ENCODE measurements at regions not wholly inside any gene's neighbourhood (a gene's known extent, or its start where the extent isn't known, plus 50 kb on each side); places are given as distances from the start of the nearest gene placed in this dataset.

DNA sequence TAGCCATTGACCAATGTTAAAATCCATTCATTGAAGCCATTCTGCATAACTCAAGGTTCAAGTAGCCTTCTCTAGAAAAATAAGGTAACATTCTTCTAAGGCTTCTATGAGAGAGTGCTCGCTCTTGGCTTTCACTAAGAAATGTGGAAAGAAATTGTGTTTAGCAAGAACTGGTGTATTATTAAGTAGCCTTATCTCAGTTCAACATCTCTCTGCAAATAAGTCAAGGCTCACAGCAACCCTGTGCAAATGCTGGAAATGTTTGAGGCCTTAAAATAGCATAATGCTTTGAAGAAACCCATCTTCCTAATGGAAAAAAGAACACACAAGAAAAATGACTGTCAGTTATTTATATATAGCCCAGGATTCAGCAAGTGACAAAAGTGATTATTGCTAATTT is 254.1 kb upstream of the PROX1 start:
- no peak overlapping the region for H3K4me3 ChIP-seq (ENCODE audit: control insufficient read depth in 2 of 3, extremely low read depth in 1 of 3, insufficient read depth in 2 of 3, low read depth in 1 of 3, low read length in 3 of 3)
- no peak overlapping the region for H2AFZ ChIP-seq (ENCODE audit: control insufficient read depth, low read length)
- FAIRE-seq (no peak), DNase-seq (ENCODE audit: low read depth, low spot score) (no peak)
- H3K36me3 ChIP-seq (ENCODE audit: control insufficient read depth in 2 of 2, extremely low read depth in 1 of 2, insufficient read depth in 2 of 2, low read length in 2 of 2), result no peaks in the 10 kb centered on the region
- dilution Hi-C loops (cut with MboI; ENCODE audit: extremely low pct_ligation_motif_present, low sequenced_read_pairs), result no loop called here
- H3K4me2 ChIP-seq (ENCODE audit: control insufficient read depth, extremely low read depth, insufficient read depth, low read depth, low read length), result no peak overlapping the region
- no peak overlapping the region for H3K27ac ChIP-seq (ENCODE audit: control insufficient read depth, insufficient read depth, low read length)
- H3K9ac ChIP-seq (ENCODE audit: control insufficient read depth, extremely low read depth, insufficient read depth, low read length), result no peak overlapping the region
- H3K9me3 ChIP-seq (ENCODE audit: control insufficient read depth, low read depth, low read length), result no peaks in the 10 kb centered on the region
- no peaks in the 10 kb centered on the region for H4K20me1 ChIP-seq (ENCODE audit: control insufficient read depth, extremely low read depth, insufficient read depth, low read length)
- H3K9me1 ChIP-seq (ENCODE audit: control insufficient read depth, extremely low read depth, insufficient read depth, low read length), result no peaks in the 10 kb centered on the region
- H3K79me2 ChIP-seq (ENCODE audit: control insufficient read depth, insufficient read depth, low read length), result no peaks in the 10 kb centered on the region
- no peak for TF ChIP-seq EZH2 (IDR thresholded peaks at IDR 0.05; ENCODE audit: low read length)
- TF ChIP-seq, protein P1, sequence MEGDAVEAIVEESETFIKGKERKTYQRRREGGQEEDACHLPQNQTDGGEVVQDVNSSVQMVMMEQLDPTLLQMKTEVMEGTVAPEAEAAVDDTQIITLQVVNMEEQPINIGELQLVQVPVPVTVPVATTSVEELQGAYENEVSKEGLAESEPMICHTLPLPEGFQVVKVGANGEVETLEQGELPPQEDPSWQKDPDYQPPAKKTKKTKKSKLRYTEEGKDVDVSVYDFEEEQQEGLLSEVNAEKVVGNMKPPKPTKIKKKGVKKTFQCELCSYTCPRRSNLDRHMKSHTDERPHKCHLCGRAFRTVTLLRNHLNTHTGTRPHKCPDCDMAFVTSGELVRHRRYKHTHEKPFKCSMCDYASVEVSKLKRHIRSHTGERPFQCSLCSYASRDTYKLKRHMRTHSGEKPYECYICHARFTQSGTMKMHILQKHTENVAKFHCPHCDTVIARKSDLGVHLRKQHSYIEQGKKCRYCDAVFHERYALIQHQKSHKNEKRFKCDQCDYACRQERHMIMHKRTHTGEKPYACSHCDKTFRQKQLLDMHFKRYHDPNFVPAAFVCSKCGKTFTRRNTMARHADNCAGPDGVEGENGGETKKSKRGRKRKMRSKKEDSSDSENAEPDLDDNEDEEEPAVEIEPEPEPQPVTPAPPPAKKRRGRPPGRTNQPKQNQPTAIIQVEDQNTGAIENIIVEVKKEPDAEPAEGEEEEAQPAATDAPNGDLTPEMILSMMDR (optimal IDR thresholded peaks at IDR 0.05 in 1 of 3, IDR thresholded peaks at IDR 0.05 in 1 of 3, conservative IDR thresholded peaks at IDR 0.05 in 1 of 3; ENCODE audit: extremely low read depth in 1 of 3, insufficient read depth in 2 of 3, low read length in 3 of 3), result no peak
- H3K4me1 ChIP-seq (ENCODE audit: control insufficient read depth, extremely low read depth, insufficient read depth, low read length), result no peaks in the 10 kb centered on the region
- H3K27me3 ChIP-seq (ENCODE audit: control insufficient read depth, extremely low read depth, insufficient read depth, low read length), result no peaks in the 10 kb centered on the region

DNA sequence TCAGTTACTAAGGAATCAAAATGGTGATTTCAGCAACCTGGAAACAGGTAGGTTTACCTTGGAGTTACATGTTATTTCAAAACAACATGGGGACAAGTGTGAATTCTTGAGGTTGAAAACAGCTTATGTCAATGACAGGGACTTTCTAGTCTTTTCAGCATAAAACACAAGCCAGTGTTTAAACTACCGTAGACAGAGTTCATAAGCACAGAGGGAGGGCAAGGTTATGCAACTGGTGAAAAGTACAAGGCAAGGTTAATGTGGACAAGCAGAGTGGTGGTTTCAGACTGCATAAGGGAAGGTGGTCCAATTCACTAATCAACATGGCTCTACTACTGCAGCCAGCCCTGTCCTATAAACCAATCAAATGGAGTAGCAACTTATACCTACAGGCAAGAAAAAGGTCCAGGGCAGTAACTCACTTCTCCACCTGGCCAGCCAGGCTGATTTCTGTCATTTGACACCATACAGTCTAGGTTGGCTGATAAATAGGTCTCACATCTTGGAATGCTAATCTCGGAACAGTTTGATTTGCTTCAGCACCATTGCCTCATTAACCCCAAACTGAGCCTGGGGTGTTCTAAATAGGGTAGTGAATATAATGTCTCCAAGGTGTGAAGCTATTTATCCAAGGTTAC is 250.3 kb upstream of the PROX1 start:
- dilution Hi-C loops (cut with MboI; ENCODE audit: extremely low pct_ligation_motif_present, low sequenced_read_pairs), result no loop called here
- Histone ChIP-seq H3K9me1 (ENCODE audit: control insufficient read depth, extremely low read depth, insufficient read depth, low read length) (no peaks in the 10 kb centered on the region), H3K4me3 (ENCODE audit: control insufficient read depth in 2 of 3, extremely low read depth in 1 of 3, insufficient read depth in 2 of 3, low read depth in 1 of 3, low read length in 3 of 3) (no peak overlapping the region), H3K9me3 (ENCODE audit: control insufficient read depth, low read depth, low read length) (no peaks in the 10 kb centered on the region), H3K4me2 (ENCODE audit: control insufficient read depth, extremely low read depth, insufficient read depth, low read depth, low read length) (no peak overlapping the region), H3K79me2 (ENCODE audit: control insufficient read depth, insufficient read depth, low read length) (no peaks in the 10 kb centered on the region), H3K27ac (ENCODE audit: control insufficient read depth, insufficient read depth, low read length) (no peak overlapping the region), H3K9ac (ENCODE audit: control insufficient read depth, extremely low read depth, insufficient read depth, low read length) (no peak overlapping the region), H3K27me3 (ENCODE audit: control insufficient read depth, extremely low read depth, insufficient read depth, low read length) (no peaks in the 10 kb centered on the region), H3K36me3 (ENCODE audit: control insufficient read depth in 2 of 2, extremely low read depth in 1 of 2, insufficient read depth in 2 of 2, low read length in 2 of 2) (no peaks in the 10 kb centered on the region), H4K20me1 (ENCODE audit: control insufficient read depth, extremely low read depth, insufficient read depth, low read length) (no peaks in the 10 kb centered on the region), H3K4me1 (ENCODE audit: control insufficient read depth, extremely low read depth, insufficient read depth, low read length) (no peaks in the 10 kb centered on the region), H2AFZ (ENCODE audit: control insufficient read depth, low read length) (no peak overlapping the region)
- TF ChIP-seq, protein P1 (optimal IDR thresholded peaks at IDR 0.05 in 1 of 3, IDR thresholded peaks at IDR 0.05 in 1 of 3, conservative IDR thresholded peaks at IDR 0.05 in 1 of 3; ENCODE audit: extremely low read depth in 1 of 3, insufficient read depth in 2 of 3, low read length in 3 of 3), result no peak
- no peak for TF ChIP-seq EZH2 (IDR thresholded peaks at IDR 0.05; ENCODE audit: low read length)
- no peak for FAIRE-seq
- no peak for DNase-seq (ENCODE audit: low read depth, low spot score)
